Neural crest cell (in vitro differentiated cells): ENCODE measurements at regions not wholly inside any gene's neighbourhood (a gene's known extent, or its start where the extent isn't known, plus 50 kb on each side); places are given as distances from the start of the nearest gene placed in this dataset.

Experiments
- DNase-seq: peaks from one replicate; pipeline ENCODE4 v3.0.0; 2021; ENCODE audit warnings: low read depth, mixed read lengths, low spot score
- H3K27ac Mint-ChIP-seq: one replicate; pipeline ENCODE4 v1.8.0; 2021; ENCODE audit warnings: mild to moderate bottlenecking, mixed read lengths; ENCODE audit not compliant: unreplicated experiment
- H3K27me3 Mint-ChIP-seq: 2 replicates; pipeline ENCODE4 v1.8.0; 2021; ENCODE audit warnings: low read depth, mild to moderate bottlenecking, mixed read lengths
- H3K36me3 Mint-ChIP-seq: 2 replicates; pipeline ENCODE4 v1.8.0; 2021; ENCODE audit warnings: low read depth, mild to moderate bottlenecking, mixed read lengths
- H3K4me1 Mint-ChIP-seq: 2 replicates; pipeline ENCODE4 v1.8.0; 2021; ENCODE audit warnings: mixed read lengths
- H3K4me3 Mint-ChIP-seq: one replicate; pipeline ENCODE4 v1.8.0; 2021; ENCODE audit warnings: mild to moderate bottlenecking, mixed read lengths
- H3K9me3 Mint-ChIP-seq: 2 replicates; pipeline ENCODE4 v1.8.0; 2021; ENCODE audit warnings: mixed read lengths
- CTCF ChIP-seq: fragments of 200-600 bp; sonication (generic); conservative IDR thresholded peaks from 2 replicates; pipeline ENCODE4 v1.5.0; 2021; ENCODE audit warnings: antibody characterized with exemption, mild to moderate bottlenecking

GRCh38 chr3:45330510-45331295 lies 57.7 kb upstream of the LARS2 start:
- Mint-ChIP-seq H3K27me3 (peaks cover 9% of the 10 kb centered on the region), H3K4me1 (no peaks in the 10 kb centered on the region), H3K27ac (no peak overlapping the region), H3K36me3 (no peaks in the 10 kb centered on the region), H3K4me3 (no peak overlapping the region), H3K9me3 (no peaks in the 10 kb centered on the region)
- TF ChIP-seq CTCF = no peak
- DNase-seq = no peak

GRCh38 chr3:45332493-45332892 lies 55.9 kb upstream of the LARS2 start:
- Mint-ChIP-seq H3K4me3 (no peak overlapping the region), H3K27ac (no peak overlapping the region), H3K4me1 (no peaks in the 10 kb centered on the region), H3K27me3 (peaks cover 6% of the 10 kb centered on the region), H3K9me3 (no peaks in the 10 kb centered on the region), H3K36me3 (no peaks in the 10 kb centered on the region)
- DNase-seq = no peak
- no peak for TF ChIP-seq CTCF

- DNase-seq = no peak
- Mint-ChIP-seq H3K27ac (no peak overlapping the region), H3K9me3 (no peaks in the 10 kb centered on the region), H3K4me3 (no peak overlapping the region), H3K4me1 (peaks cover 4% of the 10 kb centered on the region), H3K27me3 (peaks cover 8% of the 10 kb centered on the region), H3K36me3 (no peaks in the 10 kb centered on the region)
- TF ChIP-seq CTCF = no peak
Measured at GRCh38 chr3:45332901-45333407, 55.4 kb upstream of the LARS2 start.

GRCh38 chr3:45333549-45333948 lies 54.8 kb upstream of the LARS2 start:
- DNase-seq = no peak
- TF ChIP-seq CTCF = no peak
- Mint-ChIP-seq H3K27me3 (peaks cover 11% of the 10 kb centered on the region), H3K36me3 (no peaks in the 10 kb centered on the region), H3K27ac (no peak overlapping the region), H3K4me1 (peaks cover 10% of the 10 kb centered on the region), H3K9me3 (no peaks in the 10 kb centered on the region), H3K4me3 (no peak overlapping the region)

GRCh38 chr3:45337839-45338470 lies 50.4 kb upstream of the LARS2 start:
- DNase-seq = no peak
- Mint-ChIP-seq H3K27ac (peak overlapping the region; percentile 65), H3K27me3 (peaks cover 8% of the 10 kb centered on the region)

More at GRCh38 chr3:45337839-45338470, 50.4 kb upstream of the LARS2 start:
- Mint-ChIP-seq H3K9me3 (no peaks in the 10 kb centered on the region), H3K36me3 (no peaks in the 10 kb centered on the region), H3K4me3 (no peak overlapping the region), H3K4me1 (peaks cover 15% of the 10 kb centered on the region)
- no peak for TF ChIP-seq CTCF
